HTR-8/SVneo (cell line): ENCODE measurements at regions not wholly inside any gene's neighbourhood (a gene's known extent, or its start where the extent isn't known, plus 50 kb on each side); places are given as distances from the start of the nearest gene placed in this dataset.
A peak's percentile ranks its signal among the peaks of the same experiment; 100 is the strongest.

Experiments
- DNase-seq: peaks from one replicate; pipeline ENCODE4 v3.0.0; 2011; ENCODE audit warnings: low spot score, mixed read lengths; ENCODE audit not compliant: insufficient read length
- FAIRE-seq: peaks from 2 replicates; lab custom pipeline; 2011; peaks lifted over from hg19 to GRCh38; lab: Jason Lieb, UNC

DNA sequence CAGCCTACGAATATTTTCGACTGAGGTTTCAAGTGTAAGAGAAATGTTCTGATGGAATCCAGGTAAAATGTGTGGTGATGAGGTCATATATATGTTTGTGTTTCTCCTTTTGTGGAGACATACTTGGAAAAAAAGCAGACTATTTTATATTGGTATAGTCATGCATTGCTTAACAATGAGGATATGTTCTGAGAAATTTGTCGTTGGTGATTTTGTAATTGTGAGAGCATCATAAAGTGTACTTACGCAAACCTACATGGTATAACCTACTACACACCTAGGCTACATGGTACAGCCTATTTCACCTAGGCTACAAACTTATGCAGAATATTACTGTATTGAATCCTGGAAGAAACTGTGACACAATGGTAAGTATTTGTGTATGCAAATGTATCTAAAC is 1849.9 kb upstream of the CELF4 start:
- FAIRE-seq = no peak
- no peak for DNase-seq

DNA sequence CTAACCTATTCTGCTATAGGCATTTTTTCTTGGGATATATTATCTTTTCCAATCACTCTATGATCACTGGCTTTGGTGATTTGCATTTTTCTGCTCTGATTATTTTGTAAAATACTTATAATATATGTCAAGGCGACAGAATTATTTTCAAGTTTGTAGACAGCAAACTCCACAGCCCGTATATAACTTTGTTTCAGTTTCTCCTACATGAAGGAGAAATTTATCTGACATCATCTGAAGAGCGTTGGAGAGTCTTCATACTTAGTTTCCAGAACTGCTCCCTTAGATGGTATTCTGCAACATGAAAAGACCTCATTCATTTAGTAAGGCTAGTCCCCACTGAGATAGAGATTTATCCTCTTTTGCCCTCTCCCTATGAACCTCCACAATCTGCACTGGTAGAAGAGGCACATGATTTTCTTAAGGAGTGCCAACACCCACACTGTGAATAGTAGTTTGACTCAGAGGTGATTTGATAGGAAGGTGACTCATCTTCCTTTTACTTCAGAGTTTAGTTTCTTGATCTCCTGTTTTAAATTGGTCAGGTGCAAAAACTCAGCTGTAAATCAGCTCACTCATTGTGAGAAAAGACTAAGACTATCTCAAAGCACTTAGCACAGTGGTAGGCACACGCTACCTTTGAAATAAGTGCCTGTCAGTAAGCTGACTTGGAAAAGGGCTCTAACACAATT is 1848.6 kb upstream of the CELF4 start:
- FAIRE-seq (no peak), DNase-seq (peak; percentile 3)

GRCh38 chr18:39406941-39407340 is 1841.3 kb upstream of the CELF4 start:
- FAIRE-seq (no peak), DNase-seq (no peak)

DNA sequence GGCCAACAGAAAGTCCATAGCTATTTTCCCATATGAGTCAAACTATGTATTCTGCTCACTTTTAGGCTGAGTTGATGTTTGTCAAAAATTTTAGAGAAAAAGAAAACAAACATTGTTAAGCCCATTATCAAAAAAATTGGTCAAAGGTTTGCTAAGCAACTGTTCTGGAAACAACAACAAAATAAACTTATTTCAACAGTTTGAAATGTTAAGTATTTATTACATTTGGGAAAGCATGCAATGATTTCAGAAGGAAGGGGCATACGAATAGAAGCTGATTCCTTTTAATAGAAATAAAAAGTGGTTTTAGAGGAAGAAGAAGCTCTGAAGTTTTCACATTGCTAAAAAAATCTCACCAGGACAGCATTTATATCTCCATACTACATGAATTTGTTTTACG is 1837.5 kb upstream of the CELF4 start:
- DNase-seq (no peak), FAIRE-seq (no peak)

DNA sequence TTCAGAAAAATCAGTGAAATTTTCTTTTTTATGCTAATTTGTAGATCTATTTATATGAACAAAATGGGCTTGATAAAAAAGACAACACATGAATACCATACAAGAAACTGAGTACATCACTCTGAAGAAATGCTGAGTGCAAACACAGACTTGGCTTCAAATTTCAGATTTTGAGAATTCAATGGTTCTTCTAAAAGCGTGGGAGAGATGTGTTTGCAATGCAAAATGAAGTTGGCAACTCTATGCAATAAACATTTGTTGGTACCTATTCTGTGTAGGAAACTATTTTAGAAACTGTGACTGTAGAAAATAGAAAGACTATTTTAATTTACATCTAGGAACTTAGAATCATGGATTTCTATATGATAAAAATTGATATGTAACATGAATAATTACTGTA is 1834.1 kb upstream of the CELF4 start:
- FAIRE-seq (no peak), DNase-seq (no peak)

DNA sequence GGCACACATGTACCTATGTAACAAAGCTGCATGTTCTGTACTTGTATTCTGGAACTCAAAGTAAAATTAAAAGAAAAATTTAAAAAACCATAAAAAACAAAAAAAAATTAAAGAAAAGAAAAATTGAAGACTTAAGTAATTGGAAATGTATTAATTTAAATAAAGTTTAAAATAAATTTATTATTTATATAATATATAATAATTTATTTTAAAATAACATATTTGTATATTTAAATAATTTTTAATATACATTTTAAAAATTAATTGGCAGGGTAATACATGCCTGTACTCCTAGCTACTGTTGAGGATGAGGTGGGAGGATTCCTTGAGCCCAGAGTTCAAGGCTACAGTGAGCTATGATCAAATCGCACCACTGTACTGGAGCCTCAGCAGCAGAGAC is 1830.6 kb upstream of the CELF4 start:
- DNase-seq (no peak), FAIRE-seq (no peak)

DNA sequence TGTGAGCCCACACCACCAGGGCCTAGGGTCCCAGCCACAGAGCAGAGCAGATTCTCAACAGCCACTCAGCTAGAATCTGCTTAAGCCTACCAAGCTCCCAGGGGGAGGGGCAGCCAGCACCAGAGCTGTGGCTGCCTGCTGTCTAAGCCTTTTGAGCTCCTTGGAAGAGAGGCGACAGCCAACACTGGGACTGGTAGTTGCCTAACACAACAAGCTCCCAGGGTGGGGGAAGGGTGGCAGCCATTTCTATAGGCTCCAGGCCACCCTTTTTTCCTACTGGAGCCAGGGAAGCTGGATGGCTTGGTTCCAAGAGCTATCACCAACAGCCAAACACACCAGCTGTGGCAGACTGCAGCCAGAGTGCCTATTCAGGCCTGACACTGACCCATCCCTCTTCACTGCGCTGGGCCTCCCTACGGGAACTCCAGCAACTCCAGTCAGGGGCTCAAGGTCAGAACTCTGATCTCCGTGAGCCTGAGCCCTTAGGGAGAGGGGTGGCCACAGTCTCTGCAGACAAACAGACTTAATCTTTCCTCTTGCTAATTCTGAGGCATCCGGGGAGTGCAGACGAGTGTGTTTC is 1824.3 kb upstream of the CELF4 start:
- FAIRE-seq (no peak), DNase-seq (no peak)

DNA sequence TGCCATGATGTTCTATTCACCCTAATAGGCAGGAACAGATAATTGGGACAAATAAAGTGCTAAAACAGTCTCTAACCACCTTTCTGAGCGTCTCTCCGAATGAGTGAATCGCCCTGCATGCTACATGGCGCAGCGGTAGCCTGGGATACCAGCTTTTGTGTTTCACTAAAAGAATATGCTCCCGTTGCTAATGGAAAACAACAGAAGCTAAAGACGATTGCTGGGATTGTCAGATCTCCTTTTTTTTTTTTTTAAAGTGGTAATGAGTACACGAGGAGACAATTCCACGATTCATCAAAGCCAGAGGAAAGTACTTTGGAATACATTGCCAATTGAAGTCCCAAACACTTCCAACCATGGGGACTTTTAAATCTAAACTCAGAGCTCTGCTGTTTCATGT is 1815.3 kb upstream of the CELF4 start:
- FAIRE-seq (no peak), DNase-seq (no peak)

GRCh38 chr18:39380186-39380725 is 1814.7 kb upstream of the CELF4 start:
- no peak for DNase-seq

DNA sequence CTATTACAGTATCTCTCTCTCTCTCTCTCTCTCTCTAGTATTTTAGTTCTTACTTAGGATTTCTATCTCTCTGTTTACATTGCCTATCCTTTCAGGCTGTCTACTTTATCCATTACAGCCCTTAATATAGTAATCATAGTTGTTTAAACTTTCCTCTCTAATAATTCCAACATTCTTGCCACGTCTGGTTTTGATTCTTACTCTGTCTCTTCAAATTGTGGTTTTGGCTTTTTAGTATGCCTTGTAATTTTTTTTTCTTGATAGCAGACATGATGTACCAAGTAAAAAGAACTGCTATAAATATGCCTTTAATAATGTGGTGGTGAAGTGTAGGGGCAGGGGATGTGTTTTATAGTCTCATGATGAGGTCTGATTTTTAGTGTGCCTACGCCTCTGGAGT is 1809.5 kb upstream of the CELF4 start:
- FAIRE-seq (no peak), DNase-seq (no peak)

More at GRCh38 chr18:39380186-39380725, 1814.7 kb upstream of the CELF4 start:
- FAIRE-seq = no peak

GRCh38 chr18:39371996-39372395 is 1806.4 kb upstream of the CELF4 start:
- DNase-seq (no peak), FAIRE-seq (no peak)

GRCh38 chr18:39366656-39367055 is 1801.1 kb upstream of the CELF4 start:
- FAIRE-seq (no peak), DNase-seq (no peak)

DNA sequence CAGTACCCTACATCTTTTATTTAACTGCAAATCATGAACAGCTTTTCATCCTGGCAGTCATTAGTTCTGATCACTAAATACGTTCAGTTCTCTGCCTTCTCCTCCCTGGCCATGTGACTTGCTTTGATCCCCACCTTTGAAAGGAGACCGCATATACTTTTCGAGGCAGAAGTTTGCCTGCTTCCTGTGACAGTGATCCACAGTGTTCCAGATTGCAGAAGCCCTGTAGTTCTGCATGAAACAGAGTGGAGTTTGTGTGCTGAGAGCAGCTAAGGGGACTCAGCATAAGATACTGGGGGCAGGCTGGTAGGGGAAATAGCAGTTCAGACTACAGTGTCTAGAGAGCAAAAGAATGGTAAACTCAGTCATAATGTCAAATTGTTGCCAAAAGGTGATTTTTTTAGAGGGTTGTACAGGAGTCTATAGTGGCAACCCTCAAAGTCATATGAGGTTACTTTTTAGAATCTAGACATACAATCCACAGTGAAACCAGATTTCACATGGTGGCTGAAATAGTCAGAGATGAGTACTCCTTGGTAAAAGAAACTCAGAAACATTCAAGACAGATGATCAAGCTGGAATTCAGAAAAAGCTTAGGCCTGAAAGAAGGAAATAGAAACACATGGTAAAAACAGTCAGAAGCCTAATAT is 1800.4 kb upstream of the CELF4 start:
- FAIRE-seq = no peak
- no peak for DNase-seq

GRCh38 chr18:39360072-39360471 is 1794.5 kb upstream of the CELF4 start:
- FAIRE-seq (no peak), DNase-seq (no peak)

GRCh38 chr18:39359636-39360035 is 1794.0 kb upstream of the CELF4 start:
- no peak for FAIRE-seq

GRCh38 chr18:39350945-39351344 is 1785.3 kb upstream of the CELF4 start:
- DNase-seq (no peak), FAIRE-seq (no peak)

More at GRCh38 chr18:39359636-39360035, 1794.0 kb upstream of the CELF4 start:
- DNase-seq = no peak

DNA sequence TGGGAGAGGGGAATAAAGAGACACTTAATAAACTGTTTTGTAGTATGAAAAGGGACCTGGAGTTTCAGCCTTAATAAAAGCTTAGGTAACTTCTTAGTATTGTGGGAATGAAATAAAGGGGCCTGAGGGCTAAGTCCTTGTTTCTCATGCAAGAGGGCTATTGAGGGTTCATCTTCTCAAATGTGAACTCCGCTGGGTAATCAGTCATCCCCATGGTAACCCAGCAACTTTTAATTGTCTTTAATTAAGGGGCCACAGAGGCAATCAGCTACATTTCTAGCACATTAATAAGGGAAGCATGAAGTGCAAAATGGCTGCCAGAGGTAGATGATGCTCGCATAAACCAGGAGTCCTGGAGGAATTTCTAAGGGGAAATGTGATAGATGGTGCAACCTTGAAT is 1784.2 kb upstream of the CELF4 start:
- DNase-seq = no peak
- no peak for FAIRE-seq

- FAIRE-seq (no peak), DNase-seq (no peak)
These were observed 1783.2 kb upstream of the CELF4 start for GRCh38 chr18:39348757-39349156.

- no peak for FAIRE-seq
- no peak for DNase-seq
These were observed 1782.1 kb upstream of the CELF4 start for GRCh38 chr18:39347701-39348100.

DNA sequence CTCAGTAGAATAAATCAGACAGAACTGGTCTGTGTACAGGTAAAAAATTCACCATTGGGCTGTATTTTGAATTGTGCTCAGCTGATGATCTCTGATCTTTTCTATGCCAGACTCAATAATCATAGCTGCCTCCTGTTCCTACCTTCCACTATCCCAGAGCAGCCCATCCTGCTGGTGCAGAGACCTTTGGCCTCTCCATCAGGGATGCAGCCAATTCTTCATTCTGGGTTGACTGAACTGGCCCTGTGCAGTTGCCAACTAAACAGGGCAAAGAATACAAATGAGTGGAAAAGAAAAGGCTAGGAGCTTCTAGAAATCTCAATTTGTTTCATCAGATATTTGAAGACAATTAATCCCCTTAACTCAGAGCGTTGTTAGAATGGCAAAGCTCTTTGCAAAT is 1781.3 kb upstream of the CELF4 start:
- DNase-seq (no peak), FAIRE-seq (no peak)

DNA sequence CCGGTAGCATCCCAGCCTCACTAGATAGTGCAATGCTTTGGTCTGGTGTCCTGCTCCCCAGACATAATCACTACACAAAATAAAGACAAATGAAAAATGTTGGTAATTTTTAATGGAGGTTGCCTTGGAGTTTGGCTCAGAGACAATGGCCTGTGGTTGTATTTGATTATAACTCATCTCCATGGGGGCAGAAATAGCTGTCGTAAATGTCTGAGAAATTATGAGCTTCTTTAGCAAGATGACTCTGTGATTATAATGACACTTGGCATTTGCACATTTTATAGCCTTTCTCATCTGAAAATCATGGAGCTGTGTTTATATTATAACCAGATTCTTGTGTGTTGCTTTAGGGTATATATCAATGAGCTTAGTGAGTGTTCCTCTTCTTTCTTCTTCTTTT is 1779.7 kb upstream of the CELF4 start:
- DNase-seq = no peak
- no peak for FAIRE-seq
